Right hindlimb (tissue), 1 donor: ENCODE measurements at regions not wholly inside any gene's neighbourhood (a gene's known extent, or its start where the extent isn't known, plus 50 kb on each side); places are given as distances from the start of the nearest gene placed in this dataset.
A peak's percentile ranks its signal among the peaks of the same experiment; 100 is the strongest.
"Not testable (repeated sequence)": the region's sequence is repeated elsewhere in the genome, so short reads cannot be mapped to it uniquely, and the experiment has no call there.

Source experiments
- DNase-seq: peaks from one replicate; pipeline ENCODE4 v3.0.0-alpha.2; 2018

DNA sequence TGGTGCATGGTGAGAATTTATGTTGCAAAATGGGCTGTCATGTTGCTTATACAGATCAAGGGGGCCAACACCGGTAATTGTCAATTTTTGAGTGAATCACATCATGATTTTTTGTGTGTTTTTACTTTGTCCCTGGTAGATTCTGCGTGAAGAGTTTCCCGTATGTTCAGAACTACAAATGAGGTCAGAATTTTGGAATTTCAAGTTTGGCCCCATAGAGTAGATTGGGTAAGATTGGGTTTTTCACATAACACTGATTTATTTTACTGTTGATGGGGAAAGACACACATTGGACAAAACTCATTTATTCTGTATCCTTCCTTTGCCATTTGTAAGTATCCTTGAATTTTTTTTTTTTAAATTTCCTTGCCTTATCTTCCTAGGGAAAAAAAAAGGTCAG, 158.5 kb upstream of the MXRA5 start:
- DNase-seq, result no peak

DNA sequence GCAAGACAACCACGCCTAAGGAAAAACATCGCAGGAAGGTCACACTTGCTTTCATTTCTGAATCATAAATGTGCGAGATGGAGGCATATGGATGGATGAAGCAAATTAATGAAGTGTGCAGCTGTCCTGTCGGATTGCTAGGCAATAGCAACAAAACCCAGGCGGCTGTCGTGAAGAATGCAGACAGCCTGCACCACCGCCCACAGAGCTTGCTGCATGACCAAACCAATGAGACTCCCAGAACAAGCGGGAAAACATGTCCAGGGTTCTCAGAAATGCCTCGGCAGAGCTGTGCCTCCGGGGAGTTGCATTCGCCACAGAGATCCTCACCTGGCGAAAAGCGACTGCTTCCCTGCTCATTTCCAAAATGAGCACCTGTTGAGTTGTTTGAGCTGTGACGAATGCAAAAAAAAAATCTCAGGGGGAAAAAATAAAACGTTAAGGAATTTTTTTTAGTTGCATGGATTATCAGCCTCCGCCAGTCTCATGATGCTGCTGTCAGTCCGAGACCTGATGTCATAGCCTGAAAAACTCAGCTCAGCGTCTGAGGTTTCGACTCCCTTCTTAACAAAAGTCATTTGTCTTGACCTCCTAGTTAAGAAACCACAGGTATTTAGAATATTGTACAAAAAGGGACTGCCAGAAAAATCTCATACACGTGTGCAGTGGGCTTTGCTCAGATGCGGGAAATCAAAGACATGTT, 155.5 kb upstream of the MXRA5 start:
- peak; percentile 80 for DNase-seq

DNA sequence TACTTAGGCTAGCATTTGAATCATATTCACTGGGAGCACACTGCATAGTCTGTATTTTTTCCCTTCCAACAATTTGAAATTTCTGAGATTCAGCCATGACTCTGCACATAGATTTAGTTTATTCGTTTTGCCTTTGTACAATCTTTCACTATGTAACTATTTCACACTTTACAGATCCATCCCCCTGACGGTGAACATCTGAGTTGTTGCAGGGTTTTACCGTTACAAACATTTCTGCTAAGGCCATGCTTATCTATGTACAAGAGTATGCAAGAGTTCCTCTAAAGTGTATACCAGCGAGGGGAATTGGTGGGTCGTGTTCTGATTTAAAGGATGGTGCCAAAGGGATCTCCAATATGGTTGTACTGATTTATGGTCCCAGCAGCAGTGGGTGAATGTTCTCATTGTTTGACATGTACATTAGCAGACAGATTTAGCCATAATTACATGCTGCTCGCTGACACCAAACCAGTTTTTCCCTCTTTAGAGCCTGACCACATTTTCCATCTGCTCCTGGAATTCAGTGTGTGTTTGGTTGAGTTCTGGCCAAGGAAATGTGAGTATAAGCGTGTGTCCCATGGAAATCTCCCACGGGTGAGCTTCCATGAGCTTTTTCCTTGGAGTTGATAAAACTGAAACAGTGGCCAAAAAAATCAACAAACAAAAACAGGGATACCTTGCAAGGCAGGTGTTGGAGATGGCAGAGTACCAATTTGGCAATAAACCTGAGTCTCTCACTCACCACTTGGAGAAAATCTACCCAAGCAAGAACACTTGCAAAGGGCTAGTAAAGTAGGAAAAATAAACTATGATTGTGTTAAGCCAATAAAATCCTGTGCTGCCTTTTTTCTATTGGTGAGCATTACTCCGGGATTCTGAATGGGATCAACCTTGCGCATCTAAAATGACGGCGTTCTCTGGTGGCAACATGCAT, 149.7 kb upstream of the MXRA5 start:
- DNase-seq, result peak; percentile 40

DNA sequence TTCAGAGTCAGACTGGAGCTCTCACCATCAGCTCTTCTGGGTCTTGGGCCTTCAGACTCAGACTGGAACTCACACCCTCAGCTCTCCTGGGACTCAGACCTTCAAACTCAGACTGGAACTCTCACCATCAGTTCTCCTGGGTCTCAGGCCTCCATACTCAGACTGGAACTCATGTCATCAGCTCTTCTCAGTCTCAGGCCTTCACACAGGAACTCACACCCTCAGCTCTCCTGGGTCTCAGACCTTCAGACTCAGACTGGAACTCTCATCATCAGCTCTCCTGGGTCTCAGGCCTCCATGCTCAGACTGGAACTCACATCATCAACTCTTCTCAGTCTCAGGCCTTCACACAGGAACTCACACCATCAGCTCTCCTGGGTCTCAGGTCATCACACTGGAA, 147.2 kb upstream of the MXRA5 start:
- no peak for DNase-seq

DNA sequence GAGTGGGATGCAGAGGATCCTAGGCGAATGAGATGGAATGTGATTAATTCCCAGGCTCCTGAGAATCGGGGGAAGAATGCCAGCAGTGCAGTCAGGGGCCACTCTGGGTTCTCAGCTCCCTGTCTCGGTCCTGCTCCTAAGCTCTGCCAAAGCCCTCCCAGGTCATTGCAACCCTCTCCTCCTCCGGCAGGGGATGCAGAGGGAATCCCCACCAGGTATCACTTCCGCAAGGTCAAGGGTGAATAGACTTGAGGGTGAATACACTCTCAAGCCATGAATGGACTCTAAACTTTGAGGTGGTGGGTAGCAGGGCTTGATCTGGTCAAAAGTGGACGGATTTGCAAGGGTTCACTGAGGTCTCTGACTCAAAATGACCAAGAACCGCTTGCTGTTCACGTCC, 139.3 kb upstream of the MXRA5 start:
- no peak for DNase-seq

DNA sequence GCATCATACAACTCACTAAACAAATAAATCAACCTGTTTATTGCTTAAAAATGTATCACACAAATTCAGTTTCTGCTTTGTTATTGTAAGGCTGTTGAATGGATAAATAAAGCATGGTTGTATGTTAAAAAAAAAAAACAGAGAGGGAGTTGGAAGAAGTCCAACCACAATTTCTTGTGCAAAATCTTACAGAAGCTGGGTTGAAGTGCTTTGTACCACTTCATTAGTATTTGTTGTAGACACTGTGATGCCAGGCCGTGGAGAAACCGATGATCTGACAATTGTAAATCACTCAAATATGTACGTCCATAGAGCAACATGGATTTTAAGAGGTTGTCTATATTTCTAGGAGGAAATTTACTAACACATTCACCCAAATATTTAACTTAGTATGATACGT, 132.6 kb upstream of the MXRA5 start:
- DNase-seq, result no peak

DNA sequence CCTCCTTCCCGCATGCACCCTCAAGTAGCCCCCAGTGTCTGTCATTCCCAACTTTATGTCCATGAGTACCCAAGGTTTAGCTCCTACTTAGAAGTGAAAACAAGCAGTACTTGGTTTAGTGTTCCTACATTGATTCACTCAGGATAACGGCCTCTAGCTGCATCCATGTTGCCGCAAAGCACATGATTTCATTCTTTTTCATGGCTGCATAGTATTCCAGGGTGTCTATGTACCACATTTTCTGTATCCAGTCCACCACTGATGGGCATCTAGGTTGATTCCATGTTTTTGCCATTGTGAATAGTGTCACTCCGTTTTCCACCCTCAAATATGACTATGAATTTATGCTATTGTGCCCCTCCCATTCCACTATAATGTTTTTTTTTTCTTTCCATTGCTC, 130.5 kb upstream of the MXRA5 start:
- no peak for DNase-seq

DNA sequence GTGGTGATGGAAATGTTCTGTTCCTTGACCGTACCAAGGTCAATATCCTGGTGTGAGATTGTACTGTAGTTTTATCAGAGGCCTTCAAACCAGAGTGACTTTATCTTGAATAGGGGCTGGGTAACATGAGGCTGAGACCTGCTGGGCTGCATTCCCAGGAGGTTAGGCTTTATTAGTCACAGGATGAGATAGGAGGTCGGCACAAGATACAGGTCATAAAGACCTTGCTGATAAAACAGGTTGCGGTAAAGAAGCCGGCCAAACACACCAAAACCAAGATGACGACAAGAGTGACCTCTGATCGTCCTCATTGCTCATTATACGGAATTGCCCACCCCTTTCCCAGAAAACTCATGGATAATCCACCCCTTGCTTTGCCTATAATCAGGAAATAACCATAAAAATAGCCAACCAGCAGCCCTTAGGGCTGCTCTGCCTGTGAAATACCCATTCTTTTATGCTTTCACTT, 123.8 kb upstream of the MXRA5 start:
- not testable (repeated sequence) for DNase-seq

DNA sequence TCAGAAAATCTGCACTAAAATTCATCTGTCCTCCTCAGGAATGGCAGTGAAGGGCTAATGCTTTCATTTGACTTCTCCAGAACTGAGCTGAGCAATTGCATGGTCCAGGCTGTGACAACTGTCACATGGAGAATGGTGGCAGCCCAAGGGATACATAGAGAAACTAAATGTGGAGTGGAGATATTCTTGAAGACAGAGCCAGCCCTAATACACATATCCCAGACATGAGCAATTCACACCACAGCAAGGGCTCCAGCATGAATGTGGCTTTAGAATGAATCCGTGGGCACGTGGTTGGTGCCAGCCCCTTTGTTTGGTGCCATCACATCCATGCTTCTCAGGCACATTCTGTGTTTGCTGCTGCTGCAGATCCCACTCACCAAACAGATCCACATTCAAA, 121.6 kb upstream of the MXRA5 start:
- no peak for DNase-seq

DNA sequence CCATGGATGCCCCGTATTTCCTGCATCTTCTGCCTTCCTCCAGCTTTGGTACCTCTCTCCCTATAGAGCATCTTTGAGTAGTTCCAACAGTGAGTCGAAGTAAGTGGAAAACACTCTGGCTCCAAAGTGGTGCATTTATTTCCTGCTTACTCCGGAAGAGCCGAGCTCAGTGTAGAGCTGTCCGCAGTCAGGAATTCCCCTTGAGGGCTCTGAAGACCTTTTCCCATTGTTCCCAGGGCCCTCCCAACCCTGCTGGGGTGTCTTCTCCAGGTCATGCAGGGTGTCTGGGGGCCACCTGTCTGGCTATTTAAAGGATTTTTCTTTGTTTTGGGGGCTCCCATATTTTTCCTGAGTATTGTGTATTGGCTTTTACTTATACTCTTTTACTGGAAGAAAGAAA, 118.6 kb upstream of the MXRA5 start:
- no peak for DNase-seq

DNA sequence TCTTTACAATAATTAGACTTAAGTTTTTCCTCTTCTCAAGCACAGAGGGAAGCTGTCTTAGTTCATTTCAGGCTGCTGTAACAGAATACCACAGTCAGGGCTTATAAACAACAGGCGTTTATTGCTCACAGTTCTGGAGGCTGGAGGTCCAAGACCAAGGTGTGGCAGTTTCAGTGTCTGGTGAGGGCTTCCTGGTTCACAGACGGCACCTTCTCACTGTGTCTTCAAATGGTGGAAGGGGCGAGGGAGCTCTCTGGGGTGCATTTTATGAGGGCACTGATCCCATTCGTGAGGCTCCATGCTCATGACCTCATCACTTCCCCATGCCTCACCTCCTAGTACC, 115.7 kb upstream of the MXRA5 start:
- no peak for DNase-seq

DNA sequence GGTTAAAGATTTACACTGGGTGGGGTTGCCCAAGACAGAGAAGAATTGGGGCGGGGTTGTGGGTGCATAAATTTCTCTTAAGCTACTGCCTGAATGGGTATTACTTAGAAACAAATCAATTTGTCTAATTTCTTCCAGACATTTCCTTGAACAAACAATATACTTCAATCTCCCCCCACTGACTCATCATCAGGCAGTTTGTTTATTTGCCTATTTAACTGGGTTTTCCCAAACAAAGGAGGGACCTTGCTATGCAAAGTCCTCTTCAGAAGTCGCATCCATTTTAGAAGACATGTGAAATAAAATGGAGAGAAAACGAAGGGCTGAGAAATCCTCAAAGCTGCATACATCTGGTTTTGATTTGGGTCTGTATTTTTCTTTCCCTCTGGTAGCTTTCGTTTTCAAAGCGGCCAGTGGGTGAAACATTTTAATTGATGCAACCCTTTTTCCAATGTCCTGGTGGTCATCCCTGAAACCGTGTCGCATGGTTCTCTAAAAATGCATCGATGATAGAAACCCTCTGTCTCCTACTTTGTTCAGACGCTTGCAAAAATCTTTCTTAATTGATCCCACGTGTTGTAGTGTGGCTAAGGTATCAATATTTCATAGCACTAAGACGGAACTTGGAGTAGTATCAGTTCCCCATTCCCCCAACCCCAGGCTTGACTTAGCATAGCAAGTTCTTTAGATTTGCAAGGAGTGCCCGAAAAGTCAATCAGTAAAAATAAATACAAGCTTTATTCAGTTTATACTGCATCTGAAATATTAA, 115.1 kb upstream of the MXRA5 start:
- DNase-seq, result no peak

DNA sequence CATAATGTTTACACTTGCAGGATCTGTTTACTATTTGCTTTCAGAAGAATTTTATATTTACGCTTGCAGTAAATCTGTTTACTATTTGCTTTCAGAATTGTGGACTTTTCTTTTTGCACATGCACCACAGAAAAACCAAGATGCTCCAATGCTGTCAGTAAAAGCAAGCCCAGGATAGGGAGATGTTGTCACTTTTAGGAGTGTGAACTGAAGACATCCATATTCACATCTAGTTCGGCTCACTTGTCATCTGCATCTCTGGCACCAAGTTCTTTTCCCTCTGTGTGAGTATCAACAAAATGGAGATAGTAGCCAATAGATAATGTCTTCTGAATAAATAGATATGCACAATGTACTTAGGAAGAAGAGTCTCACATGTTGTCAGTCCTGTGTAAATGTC, 109.3 kb upstream of the MXRA5 start:
- DNase-seq, result no peak

DNA sequence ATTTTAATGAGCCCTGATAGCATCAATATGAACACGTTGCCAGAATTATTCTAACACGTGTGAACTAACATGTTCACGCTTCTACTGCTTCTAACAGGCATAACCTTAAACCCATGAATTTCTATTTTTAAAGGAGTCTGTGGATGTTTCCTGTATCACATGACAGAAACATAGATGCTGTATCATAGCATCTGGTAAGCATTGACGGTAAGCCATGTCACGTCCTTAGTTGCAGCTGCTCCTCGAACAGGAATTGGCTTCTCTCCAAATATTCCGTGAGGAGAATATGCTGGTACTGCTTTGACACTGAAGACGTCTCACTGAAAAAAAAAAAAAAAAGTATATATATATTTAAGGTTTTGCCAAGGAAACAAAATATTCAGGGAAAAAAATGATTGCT, 105.1 kb upstream of the MXRA5 start:
- DNase-seq, result peak; percentile 33

DNA sequence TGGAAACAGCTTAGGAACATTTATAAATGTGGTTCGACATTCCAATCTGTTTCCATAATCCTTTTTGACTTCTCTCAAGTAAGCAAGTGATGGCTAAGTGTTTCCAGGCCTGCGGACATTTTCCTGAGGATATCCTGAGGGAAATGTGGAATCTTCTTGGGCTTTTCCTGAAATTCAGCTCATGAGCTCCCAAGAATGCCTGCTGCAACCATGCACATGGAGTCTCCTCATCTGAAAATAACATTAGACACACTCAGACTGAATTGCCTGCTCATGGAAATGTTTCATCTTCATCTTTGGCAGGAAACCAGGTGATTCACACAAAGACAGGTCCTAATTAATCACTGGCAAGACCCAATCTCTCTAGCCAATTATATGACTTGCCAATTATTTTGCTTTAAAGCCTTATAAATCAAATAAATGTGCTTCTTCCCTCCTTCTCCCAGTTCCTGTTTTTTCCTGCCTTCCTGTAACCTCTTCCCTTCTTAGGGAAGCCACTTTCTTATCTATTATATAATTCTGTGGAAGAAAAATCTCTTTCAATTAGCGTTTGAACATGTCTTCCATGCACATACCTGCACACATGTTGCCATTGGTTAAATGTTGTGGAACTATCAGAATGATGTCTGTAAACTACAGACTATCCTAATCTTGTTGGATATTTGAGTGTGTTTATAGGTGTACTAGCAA, 104.6 kb upstream of the MXRA5 start:
- DNase-seq, result peak; percentile 39

DNA sequence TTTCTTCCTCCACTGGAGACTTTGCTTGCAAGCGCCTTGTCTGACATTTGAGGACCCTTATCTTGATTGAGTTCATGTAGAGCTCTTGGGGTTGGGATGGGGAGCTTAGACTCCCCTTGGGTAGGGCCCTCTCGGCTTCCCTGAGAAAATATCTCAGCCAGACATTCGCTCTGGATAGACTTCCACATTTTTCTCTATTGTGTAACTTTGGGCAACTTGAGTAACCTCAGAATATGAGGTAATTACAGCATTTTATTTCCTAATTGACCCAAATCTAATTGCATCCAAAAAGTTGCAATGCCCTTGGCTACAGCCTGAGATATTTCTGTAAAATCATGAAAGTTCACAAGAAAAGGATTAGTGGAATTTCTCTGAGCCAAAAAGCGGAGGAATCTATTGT, 102.8 kb upstream of the MXRA5 start:
- DNase-seq, result no peak

DNA sequence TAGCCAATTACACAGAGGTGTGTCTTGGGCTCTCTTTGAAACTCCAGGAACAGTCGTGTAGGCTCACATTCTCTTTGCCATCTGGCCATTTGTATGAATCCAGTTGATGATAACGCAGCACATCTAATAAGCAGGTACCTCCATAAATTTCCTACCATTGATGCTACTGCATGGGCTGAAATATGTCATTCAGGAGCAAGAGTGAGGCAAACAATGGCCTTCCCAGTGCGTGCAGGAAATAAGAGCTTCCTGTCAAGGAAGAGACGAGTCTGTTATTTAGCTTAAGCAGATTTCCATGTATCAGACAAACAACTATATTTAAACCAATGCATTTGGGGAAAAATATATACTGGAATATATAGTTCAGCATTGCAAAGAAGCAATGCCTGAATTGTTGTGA, 102.1 kb upstream of the MXRA5 start:
- no peak for DNase-seq

DNA sequence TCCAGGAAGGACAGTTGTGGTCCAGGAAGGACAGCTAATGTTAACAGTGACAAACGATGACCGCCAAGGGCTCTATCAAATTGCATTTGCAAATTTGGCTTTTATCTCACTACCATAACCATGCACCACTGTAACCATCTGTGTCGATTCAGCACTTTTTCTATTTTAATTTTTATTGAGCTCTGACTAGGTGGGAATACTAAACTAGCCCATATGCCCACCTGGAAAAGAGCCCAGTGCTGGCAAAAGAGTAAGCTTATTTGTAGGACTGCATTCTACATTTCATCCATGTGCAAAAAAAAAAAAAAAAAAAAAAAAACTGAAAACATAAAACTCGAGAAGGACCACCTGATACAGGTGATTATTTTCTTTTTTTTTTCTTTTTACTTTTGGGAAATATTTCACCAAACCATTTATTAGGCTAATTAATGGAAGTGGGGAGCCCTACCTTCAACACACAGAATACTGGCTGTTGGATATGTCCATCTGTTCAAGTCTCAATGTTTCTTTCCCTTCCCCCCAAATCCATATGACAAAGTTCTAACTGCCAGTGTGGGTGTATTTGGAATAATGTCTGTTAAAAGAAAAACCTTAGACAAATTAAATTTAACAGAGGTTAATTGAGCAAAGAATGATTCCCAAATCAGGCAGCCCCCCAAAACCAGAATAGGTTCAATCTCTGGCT, 99.5 kb upstream of the MXRA5 start:
- no peak for DNase-seq

DNA sequence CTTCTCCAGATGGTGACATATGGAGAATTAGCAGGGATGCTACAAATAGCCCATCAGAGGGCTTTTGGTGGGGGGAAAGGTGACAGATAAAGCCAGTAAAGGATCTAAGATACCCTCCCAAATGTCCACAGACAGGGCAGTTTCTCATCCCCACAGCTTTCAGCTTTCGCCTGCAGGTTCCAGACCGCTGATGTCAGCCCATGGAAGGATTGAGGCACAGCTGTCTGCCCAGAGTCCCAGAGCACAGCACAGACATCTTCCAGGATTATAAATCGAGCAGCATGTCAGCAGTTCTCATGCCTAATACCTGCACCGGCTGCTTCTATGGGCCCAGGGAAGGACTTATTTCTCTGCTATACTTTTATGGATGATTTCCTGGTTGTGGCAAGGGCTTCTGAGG, 96.7 kb upstream of the MXRA5 start:
- DNase-seq, result peak; percentile 61

DNA sequence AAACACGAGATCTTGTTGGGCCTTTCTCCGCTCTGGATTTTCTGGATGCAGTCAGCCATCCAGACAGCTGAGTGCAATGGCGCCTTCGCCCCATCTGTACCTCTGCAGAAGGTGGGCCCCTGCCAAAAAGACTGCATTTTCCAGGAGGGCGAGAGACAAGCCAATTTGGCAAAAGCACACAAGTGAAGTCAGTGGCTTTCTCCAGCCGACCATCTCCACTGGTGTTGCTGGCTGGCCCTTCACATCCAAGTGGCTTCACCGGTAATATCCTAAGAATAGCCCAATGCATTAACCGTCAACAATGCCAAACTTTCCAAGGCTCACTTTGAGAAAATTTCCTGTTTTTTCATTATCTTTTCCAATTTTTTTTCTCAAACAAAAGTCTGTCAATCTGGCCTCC, 96.2 kb upstream of the MXRA5 start:
- DNase-seq, result peak; percentile 49

DNA sequence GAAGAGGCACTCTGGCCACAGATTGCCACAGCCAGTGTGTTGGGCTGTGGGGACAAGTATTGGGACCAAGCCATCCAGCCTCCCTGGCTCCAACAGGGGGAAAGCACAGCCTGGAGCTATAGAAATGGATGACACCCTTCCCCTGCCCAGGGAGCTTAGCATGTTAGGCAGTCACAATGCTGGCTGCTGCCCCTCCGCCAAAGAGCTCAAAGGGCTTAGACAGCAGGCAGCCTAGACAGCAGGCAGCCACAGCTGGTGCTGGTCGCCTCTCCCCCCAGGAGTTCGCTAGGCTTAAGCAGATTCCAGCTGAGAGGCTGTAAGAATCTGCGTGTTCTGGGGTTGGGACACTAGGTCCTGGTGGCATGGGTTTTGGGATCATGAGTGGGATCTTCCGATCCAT, 94.5 kb upstream of the MXRA5 start:
- no peak for DNase-seq

DNA sequence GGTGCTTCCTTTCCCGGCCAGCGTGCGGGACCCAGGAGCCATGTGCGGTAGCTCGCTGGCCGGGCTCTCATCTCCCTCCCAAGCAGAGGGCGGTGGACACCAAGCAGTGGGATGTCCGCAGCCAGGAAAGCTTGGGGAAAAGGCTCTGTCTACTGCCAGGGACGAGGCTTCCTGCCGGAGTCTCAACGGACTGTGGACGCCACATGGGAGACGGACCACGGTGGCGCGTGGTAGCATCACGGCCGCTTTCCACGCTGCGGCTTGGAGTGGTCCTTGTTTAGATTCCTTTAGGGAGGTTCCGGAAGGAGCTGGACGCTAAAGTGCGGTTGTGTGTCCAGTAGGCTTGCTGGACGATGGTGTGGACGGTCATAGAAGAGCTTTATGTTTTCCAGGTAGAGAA, 89.5 kb upstream of the MXRA5 start:
- not testable (repeated sequence) for DNase-seq
